ENCODE measurements at regions not wholly inside any gene's neighbourhood (a gene's known extent, or its start where the extent isn't known, plus 50 kb on each side); places are given as distances from the start of the nearest gene placed in this dataset.

- TF ChIP-seq CTCF (IDR thresholded peaks at IDR 0.05) (no peak), POLR2A (IDR thresholded peaks at IDR 0.05) (no peak)
Observed at GRCh38 chr16:17602678-17603077, 131.9 kb upstream of the XYLT1 start.
